SK-N-SH (cell line): ENCODE measurements at regions not wholly inside any gene's neighbourhood (a gene's known extent, or its start where the extent isn't known, plus 50 kb on each side); places are given as distances from the start of the nearest gene placed in this dataset.

ENCODE experiments used
- FOXJ3 ChIP-seq: sonication (generic); formaldehyde crosslinking; IDR thresholded peaks from 2 replicates; pipeline ENCODE4 v1.5.1; 2020; ENCODE audit warnings: mild to moderate bottlenecking, missing genetic modification reagents
- MEF2A ChIP-seq: IDR thresholded peaks from 2 replicates; pipeline ENCODE4 v1.4.0; 2012; ENCODE audit warnings: low read depth, borderline replicate concordance
- NFIC ChIP-seq: IDR thresholded peaks from 2 replicates; pipeline ENCODE4 v1.4.0; 2012; ENCODE audit warnings: borderline replicate concordance
- POLR2AphosphoS5 ChIP-seq: IDR thresholded peaks from 2 replicates; pipeline ENCODE4 v1.6.1; 2012; ENCODE audit warnings: low read depth, low read length
- SIN3A ChIP-seq: IDR thresholded peaks from 2 replicates; pipeline ENCODE4 v1.6.1; 2012; ENCODE audit warnings: low read depth, mild to moderate bottlenecking, low read length, moderate library complexity, borderline replicate concordance
- TAF1 ChIP-seq: IDR thresholded peaks from 2 replicates; pipeline ENCODE4 v1.6.1; 2012; ENCODE audit warnings: low read depth, mild to moderate bottlenecking, low read length, moderate library complexity, borderline replicate concordance
- TEAD4 ChIP-seq: IDR thresholded peaks from 2 replicates; pipeline ENCODE4 v1.4.0; 2012; ENCODE audit warnings: mild to moderate bottlenecking, borderline replicate concordance; ENCODE audit not compliant: insufficient read depth
- USF1 ChIP-seq: IDR thresholded peaks from 2 replicates; pipeline ENCODE4 v1.4.0; 2012; ENCODE audit warnings: low read depth, borderline replicate concordance
- TF ChIP-seq, protein P1 (sequence below): fragments of 200-600 bp; sonication (generic); IDR thresholded peaks from 2 replicates; pipeline ENCODE4 v1.6.1; 2017; ENCODE audit warnings: antibody characterized with exemption, mild to moderate bottlenecking, moderate library complexity

DNA sequence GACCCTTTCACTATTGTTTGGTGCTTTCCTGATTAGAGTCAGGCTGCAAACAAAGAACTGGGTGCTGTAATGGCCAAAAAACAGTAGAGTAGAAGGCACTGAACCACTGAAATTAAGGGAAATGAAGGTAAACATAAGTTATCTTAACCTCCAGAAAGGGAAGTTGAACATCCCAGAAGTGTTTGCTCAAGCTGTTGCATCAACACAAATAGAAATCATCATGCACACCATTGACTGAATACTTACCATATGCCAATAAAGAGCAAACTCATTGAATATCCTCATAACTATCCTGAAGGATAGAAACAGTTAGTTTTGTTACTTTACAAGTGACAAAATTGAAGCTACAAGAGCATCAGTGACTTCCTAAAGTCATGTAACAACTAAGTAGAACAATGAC, 477.4 kb upstream of the CHST9 start:
- TF ChIP-seq TEAD4, result no peak
- TF ChIP-seq USF1, result no peak
- TF ChIP-seq POLR2AphosphoS5, result no peak
- TF ChIP-seq, protein P1, sequence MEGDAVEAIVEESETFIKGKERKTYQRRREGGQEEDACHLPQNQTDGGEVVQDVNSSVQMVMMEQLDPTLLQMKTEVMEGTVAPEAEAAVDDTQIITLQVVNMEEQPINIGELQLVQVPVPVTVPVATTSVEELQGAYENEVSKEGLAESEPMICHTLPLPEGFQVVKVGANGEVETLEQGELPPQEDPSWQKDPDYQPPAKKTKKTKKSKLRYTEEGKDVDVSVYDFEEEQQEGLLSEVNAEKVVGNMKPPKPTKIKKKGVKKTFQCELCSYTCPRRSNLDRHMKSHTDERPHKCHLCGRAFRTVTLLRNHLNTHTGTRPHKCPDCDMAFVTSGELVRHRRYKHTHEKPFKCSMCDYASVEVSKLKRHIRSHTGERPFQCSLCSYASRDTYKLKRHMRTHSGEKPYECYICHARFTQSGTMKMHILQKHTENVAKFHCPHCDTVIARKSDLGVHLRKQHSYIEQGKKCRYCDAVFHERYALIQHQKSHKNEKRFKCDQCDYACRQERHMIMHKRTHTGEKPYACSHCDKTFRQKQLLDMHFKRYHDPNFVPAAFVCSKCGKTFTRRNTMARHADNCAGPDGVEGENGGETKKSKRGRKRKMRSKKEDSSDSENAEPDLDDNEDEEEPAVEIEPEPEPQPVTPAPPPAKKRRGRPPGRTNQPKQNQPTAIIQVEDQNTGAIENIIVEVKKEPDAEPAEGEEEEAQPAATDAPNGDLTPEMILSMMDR, result no peak
- TF ChIP-seq TAF1, result no peak
- no peak for TF ChIP-seq FOXJ3
- TF ChIP-seq MEF2A, result no peak
- no peak for TF ChIP-seq SIN3A
- no peak for TF ChIP-seq NFIC
